ENCODE measurements at regions not wholly inside any gene's neighbourhood (a gene's known extent, or its start where the extent isn't known, plus 50 kb on each side); places are given as distances from the start of the nearest gene placed in this dataset.

DNA sequence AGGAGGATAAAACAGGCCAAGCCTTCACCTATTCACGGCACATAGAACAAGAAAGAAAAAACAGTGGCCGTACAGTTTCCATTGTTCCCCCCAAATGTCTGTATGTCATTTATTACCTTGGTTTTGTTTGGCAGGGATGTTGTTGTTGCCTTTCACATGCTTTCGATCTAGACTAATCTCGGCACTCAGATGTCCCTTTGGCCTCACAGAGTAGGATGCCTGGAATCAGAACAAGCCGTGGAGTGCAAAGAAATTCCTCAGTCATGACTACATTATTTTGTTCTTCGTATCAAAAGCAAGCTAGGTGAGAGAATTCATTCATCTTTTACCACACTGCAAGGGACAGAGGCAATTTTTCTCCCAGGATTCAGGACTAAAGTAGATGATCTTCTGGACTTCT is 106.9 kb downstream of the SMIM20 start:
- no peak for DNase-seq

DNA sequence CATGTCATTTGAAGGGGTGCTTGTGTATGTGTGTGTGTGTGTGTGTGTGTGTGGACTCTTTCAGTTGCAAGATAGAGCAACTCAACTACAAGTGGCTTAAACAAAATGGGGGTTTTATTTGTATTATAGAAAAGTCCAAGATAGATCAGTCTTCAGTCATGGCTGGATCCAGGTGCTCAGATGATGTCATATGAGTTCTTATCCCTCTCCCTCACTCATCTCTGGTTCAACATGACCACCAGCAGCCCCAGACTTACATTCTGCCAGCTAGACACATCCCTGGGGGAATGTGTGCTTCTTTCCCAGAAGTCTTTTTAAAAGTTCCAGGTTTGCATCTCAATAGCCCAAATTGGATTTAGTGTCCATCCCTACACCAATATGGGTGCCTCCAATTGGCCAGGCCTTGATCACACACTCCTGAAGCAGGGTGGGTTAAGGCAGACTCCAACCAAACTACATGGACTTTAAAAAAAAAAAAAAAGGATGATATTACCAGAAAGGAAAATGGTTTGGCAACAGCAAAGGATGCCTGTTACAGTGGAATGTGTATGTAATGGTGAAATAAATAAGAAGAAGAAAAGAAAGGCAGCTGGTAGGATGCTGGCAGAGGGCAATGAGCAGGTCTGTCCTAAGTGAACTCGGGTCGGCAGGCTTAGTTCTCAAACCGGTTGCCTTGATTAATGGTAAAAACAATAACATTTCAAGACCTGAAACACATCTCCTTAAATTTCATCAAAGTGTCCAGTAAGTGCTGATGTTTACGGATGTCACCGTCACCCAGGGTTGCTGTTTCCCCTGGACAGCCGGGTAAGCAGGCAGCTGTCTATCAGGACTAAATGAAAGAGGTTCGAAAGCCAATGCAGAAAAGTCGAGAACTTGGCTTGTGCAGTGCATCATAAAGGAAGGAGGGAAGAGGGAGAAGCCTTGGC is 107.7 kb downstream of the SMIM20 start:
- no peak for DNase-seq

DNA sequence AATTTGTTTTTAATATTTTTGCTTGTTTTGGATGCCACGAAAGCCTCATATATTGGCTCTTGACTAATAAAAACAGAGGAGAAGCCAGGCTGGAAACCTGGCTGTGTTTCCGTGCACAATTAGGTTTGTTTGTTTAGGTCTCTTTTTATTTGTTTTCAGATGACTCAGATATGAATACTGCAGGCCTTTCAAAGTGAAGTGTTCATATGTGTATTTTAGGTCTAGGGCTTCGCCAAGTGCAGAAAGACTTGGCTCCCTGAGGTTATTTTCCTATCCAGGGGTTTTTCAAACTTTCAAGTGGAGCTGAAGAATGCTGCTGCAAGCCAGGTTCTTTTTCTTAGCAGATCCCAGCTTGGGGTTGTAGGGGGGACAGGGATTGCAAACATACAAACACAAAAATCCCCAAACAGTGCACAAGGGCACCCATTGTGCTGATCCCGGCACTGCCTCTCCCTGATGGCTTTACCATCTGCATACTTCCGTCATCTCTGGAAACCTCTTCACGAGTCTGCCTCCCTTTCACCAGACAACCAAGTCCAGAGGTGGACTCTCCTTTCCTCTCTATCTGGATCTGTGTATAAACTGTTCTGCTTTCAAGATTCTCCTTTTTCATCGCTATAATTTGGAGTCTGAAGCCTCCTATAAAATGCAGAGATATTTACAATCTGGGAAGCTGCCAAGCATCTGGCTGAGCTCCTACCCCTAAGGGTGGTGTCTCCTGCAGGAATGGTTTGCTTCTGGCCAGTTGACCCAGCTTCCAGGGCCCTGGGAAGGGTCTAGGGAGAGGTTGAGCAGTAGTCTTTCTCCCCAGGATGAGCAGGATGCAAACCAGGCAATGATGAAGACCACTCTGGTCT is 108.6 kb downstream of the SMIM20 start:
- no peak for DNase-seq

GRCh38 chr4:26023203-26023972 is 109.4 kb downstream of the SMIM20 start:
- DNase-seq, result no peak

DNA sequence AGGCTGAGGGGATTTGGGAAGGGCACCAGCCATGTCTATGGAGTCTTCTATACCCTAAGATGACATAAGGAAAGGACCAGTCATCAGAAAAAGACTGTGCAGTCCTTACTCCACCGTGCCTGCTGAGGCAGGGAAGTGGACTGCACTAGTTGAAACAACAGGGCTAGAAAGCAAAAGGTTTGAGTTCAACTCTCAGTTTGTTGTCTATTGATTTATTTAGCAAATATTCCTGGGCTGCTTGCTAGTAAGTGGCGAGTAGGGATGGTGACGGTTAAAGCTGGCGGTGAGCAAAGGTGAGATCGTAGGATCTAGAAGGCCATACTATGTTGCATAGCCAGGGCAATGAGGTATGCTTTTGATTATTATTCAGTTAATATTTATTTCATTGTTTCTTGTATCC is 110.1 kb downstream of the SMIM20 start:
- DNase-seq, result no peak

DNA sequence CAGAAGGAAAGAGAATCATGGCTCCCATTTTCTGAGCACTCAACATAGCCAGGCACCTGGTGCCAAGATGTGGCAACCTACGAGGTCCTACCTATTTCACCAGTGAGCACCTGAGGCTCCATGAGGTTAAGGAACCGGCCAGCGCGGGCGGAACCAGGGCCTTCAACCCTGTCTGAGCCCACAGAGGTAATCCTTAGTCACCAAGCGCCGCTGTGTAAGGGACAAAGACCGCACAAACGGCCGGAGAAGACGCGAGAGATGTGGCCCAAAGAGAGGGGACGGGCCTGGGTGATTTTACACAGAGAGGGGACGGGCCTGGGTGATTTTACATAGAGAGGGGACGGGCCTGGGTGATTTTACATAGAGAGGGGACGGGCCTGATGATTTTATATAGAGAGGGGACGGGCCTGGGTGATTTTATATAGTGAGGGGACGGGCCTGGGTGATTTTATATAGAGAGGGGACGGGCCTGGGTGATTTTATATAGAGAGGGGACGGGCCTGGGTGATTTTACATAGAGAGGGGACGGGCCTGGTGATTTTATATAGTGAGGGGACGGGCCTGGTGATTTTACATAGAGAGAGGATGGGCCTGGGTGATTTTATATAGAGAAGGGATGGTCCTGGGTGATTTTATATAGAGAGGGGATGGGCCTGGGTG is 114.2 kb downstream of the SMIM20 start:
- DNase-seq, result no peak

- DNase-seq, result peak; percentile 74
Measured at GRCh38 chr4:26028793-26029567, 115.0 kb downstream of the SMIM20 start.

GRCh38 chr4:26029568-26030131 is 115.6 kb downstream of the SMIM20 start:
- DNase-seq, result no peak

DNA sequence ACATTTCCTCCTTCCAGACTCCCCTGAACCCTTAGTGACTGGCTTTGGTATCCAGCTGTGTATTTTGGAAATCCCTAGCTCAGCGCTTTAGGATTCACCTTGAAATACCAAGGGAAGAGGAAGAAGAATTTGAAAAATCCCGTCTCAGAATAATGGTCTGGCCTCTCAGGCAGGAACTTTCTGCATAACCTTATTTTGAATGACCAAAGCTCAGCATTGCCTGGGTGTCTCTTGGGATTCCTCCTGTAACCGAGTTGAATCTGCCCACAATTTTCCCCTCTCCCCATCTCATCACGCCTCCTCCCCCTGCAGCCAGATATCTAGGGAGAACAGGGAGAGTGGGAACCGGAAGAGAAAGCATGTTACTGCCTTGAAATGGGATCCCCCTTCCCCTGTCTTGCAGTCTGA is 116.2 kb downstream of the SMIM20 start:
- DNase-seq, result no peak

- peak; percentile 12 for DNase-seq
Measured at GRCh38 chr4:26030780-26031179, 116.8 kb downstream of the SMIM20 start.

DNA sequence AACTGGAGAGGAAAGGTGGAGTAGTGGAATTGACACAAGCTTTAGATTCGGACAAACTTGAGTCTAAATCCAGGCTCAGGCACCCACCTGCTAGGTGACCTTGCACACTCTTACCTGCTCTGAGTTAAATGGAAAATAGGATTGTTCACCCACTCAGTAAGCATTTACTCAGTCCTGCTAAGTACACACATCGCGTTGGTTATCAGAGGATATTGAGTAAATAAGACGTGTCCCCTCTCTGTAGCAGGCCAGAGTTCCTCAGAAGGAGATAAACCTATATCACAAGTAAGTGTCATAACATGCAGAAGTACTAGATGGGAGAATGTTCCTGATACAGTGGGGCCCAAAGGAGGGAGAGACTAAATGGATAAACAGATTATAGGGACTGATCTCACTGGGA is 117.7 kb downstream of the SMIM20 start:
- no peak for DNase-seq

GRCh38 chr4:26032142-26032541 is 118.1 kb downstream of the SMIM20 start:
- DNase-seq, result no peak

- no peak for DNase-seq
Measured at GRCh38 chr4:26032630-26033317, 118.8 kb downstream of the SMIM20 start.

DNA sequence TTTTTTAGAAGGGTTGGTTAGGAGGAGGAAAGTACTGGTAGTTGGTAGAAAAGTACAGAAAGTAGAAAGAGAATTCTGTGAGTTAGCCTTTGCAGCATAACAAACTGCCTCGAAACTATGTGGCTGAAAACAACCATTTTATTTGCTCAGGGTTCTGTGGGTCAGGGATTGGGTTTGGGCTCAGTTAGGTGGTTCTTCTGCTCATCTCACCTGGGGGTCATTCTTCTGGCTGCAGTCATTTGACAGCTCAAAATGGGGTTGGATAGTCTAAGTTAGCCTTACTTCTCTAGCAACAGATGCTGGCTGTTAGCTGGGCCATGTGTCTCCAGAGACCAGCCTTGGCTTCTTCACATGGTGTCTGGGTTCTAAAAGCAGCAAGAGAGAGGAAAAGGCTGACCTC is 119.4 kb downstream of the SMIM20 start:
- DNase-seq, result no peak

- peak; percentile 49 for DNase-seq
Measured at GRCh38 chr4:26034849-26035248, 120.8 kb downstream of the SMIM20 start.

DNA sequence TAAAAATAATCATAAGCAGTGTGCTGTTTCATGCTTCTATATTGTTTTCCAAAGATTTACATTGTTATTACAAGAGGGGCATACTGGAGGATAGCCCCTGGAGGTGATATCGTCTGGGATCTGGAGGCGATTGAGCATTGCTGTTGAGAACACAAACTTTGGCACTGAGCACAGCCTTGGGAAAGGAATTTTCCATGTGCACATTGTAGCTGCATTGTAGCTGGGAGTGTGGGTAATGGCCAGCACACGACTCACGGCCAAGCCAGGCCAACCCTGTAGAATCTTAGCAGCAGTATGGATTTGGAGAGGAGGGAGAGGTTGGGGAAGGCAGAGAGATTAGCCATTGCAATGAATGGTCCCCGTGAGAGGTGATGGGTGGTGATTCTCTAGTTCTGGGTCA is 121.9 kb downstream of the SMIM20 start:
- no peak for DNase-seq

DNA sequence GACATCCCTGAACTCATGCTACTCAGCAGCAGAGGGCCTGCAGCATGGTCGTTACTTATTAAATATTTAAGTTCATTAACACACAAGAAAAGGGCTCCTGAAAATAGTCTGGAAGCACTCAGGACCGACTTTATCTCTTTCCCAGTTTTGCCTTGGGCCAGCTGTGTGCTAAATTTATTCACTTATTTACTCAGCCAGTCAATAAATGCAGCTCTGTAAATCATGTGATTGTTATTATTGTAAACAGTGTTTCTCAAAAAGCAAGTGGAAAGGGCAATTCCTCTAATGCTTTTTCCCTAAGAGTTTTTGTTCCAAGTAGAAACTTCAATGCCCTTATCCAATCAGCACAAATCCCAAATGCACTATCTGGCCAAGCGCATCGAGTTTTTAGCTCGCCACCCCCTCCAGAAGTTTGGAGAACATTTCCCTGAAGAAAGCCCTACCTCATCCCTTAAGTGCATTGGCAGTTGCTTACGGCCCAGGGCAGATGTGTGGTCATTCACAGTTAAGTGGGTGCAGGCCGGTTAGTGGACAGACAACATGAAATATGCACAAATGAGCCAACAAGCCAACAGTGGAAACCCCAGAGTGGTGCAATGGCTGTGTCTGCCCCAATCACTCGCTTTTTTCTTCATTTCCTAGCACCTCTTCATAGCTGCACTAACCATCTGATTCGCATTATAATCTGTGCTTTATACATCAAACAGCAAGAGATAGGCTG is 125.8 kb downstream of the SMIM20 start:
- no peak for DNase-seq

DNA sequence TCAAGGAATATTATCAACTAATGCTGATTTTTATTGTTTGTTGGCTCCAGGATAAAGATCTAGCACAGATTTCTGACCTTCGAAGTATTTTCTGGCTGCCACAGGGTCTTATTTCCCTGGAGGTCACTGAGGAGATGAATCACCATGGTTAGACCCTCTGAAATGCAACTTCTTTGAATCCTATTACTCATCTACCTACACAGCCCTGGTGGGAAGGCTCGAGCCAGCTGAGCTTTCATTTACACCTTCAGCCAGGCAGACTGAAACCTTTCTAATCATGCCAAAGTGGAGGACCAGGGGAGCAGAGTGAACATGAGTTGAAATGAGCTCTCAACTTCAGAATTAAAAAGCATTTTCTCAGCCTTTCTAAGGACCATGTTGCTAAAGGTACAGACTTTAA is 130.5 kb downstream of the SMIM20 start:
- no peak for DNase-seq

GRCh38 chr4:26044983-26045382 is 131.0 kb downstream of the SMIM20 start:
- no peak for DNase-seq

GRCh38 chr4:26047795-26048194 is 133.8 kb downstream of the SMIM20 start:
- DNase-seq, result no peak

Data from activated CD4-positive, alpha-beta T cell treated with anti-CD3 and anti-CD28 coated beads, Interleukin-2, amount 50 U/mL, for 16 hours (primary cell).